ENCODE measurements at regions not wholly inside any gene's neighbourhood (a gene's known extent, or its start where the extent isn't known, plus 50 kb on each side); places are given as distances from the start of the nearest gene placed in this dataset.
"Not testable (repeated sequence)": the region's sequence is repeated elsewhere in the genome, so short reads cannot be mapped to it uniquely, and the experiment has no call there.

DNA sequence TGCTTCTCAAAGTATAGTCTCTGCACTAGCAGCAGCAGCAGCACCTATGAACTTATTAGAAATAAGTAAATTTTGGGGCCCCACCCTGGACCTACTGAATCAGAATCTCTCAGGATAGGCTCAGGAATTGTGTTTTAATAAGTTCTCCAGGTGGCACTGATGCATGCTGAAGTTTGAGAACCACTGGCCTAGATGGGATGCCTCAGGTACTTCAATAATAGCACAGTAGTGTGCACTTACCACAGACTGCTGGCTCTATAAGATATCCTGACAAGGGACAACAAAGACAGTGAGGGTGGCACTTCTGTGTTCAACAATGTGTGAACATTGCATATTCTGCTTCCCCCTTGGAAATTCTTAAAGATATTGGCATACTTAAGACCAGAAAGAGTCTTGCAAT, 64.7 kb upstream of the HABP2 start:
- H2AFZ ChIP-seq (ENCODE audit: low read length): no peak overlapping the region
- H3K4me1 ChIP-seq (ENCODE audit: low read length): no peaks in the 10 kb centered on the region
- H3K36me3 ChIP-seq (replicated peaks; ENCODE audit: insufficient read depth, low read length): no peaks in the 10 kb centered on the region
- no peaks in the 10 kb centered on the region for H4K20me1 ChIP-seq (ENCODE audit: insufficient read depth, low read length)
- no peaks in the 10 kb centered on the region for H3K9me3 ChIP-seq (replicated peaks; ENCODE audit: insufficient read depth, low read length)
- no peaks in the 10 kb centered on the region for H3K79me2 ChIP-seq (ENCODE audit: low read length)
- no peaks in the 10 kb centered on the region for H3F3A ChIP-seq (ENCODE audit: insufficient read depth, low read length)
- DNase-seq: no peak
- no peak overlapping the region for H3K27ac ChIP-seq (ENCODE audit: low read length)
- no peak overlapping the region for H3K4me2 ChIP-seq (ENCODE audit: low read depth, low read length)
- no peaks in the 10 kb centered on the region for H3K27me3 ChIP-seq (replicated peaks; ENCODE audit: insufficient read depth, low read length)
- no peak for TF ChIP-seq EZH2 (optimal IDR thresholded peaks at IDR 0.05; ENCODE audit: low read depth, low read length)
- TF ChIP-seq EZH2phosphoT487 (IDR thresholded peaks at IDR 0.05; ENCODE audit: low read length): no peak
- TF ChIP-seq, protein P1, sequence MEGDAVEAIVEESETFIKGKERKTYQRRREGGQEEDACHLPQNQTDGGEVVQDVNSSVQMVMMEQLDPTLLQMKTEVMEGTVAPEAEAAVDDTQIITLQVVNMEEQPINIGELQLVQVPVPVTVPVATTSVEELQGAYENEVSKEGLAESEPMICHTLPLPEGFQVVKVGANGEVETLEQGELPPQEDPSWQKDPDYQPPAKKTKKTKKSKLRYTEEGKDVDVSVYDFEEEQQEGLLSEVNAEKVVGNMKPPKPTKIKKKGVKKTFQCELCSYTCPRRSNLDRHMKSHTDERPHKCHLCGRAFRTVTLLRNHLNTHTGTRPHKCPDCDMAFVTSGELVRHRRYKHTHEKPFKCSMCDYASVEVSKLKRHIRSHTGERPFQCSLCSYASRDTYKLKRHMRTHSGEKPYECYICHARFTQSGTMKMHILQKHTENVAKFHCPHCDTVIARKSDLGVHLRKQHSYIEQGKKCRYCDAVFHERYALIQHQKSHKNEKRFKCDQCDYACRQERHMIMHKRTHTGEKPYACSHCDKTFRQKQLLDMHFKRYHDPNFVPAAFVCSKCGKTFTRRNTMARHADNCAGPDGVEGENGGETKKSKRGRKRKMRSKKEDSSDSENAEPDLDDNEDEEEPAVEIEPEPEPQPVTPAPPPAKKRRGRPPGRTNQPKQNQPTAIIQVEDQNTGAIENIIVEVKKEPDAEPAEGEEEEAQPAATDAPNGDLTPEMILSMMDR (IDR thresholded peaks at IDR 0.05; ENCODE audit: low read length): no peak
- H3K9ac ChIP-seq (ENCODE audit: low read length): no peak overlapping the region
- no peak overlapping the region for H3K4me3 ChIP-seq (ENCODE audit: low read length)
- no peaks in the 10 kb centered on the region for H3K9me2 ChIP-seq (replicated peaks; ENCODE audit: insufficient read depth, low read length)

DNA sequence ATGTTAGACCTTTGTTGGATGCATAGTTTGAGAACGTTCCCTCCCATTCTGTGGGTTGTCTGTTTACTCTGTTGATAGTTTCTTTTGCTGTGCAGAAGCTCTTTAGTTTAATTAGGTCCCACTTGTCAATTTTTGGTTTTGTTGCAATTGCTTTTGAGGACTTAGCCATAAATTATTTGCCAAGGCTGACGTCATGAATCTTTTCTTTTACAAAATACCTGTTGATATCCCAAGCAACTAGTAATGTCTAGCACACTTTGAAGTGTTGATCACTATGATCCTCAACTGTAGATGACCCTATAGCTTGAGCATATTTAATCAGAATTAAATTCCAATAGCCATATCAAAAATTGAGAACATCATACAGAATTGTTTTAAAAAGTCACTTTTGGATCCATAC, 63.3 kb upstream of the HABP2 start:
- not testable (repeated sequence) for H3K36me3 ChIP-seq (replicated peaks; ENCODE audit: insufficient read depth, low read length); H3F3A ChIP-seq (ENCODE audit: insufficient read depth, low read length); H2AFZ ChIP-seq (ENCODE audit: low read length); H3K27ac ChIP-seq (ENCODE audit: low read length); H3K9me3 ChIP-seq (replicated peaks; ENCODE audit: insufficient read depth, low read length); DNase-seq; H3K9ac ChIP-seq (ENCODE audit: low read length); H4K20me1 ChIP-seq (ENCODE audit: insufficient read depth, low read length); H3K4me1 ChIP-seq (ENCODE audit: low read length); H3K79me2 ChIP-seq (ENCODE audit: low read length); H3K9me2 ChIP-seq (replicated peaks; ENCODE audit: insufficient read depth, low read length); H3K4me3 ChIP-seq (ENCODE audit: low read length); H3K4me2 ChIP-seq (ENCODE audit: low read depth, low read length); H3K27me3 ChIP-seq (replicated peaks; ENCODE audit: insufficient read depth, low read length)

DNA sequence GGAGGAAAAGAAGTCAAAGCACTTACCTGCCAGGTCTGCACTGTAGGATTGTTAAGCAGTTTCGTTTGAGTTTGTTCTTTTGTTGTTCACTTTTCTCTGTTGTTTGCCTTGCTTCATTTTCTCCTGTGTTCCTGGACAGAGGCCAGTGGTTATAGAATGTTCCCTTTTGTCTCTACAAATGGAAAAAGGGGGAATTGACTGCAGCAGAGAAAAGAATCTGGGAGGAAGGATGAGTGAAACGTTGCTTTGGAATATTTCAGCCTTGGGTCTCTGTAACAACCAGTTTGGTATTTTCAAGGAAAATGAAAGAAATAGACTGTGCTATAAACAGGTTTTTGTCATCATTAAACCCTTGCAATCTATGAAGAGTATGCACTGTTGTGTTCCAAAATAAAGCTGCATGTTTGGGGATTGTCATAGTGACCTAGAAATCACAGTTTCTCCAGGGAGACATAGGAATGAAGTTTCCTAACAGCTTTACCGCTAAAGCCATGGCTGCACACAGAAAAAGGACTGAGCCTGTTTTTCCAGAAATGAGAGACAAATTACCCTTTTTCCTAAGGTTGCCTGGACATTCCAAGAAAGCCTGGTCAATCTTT, 60.8 kb upstream of the HABP2 start:
- H3K4me3 ChIP-seq (ENCODE audit: low read length): no peak overlapping the region
- no peaks in the 10 kb centered on the region for H3K4me1 ChIP-seq (ENCODE audit: low read length)
- no peak overlapping the region for H3K4me2 ChIP-seq (ENCODE audit: low read depth, low read length)
- H3K36me3 ChIP-seq (replicated peaks; ENCODE audit: insufficient read depth, low read length): no peaks in the 10 kb centered on the region
- no peaks in the 10 kb centered on the region for H3F3A ChIP-seq (ENCODE audit: insufficient read depth, low read length)
- H4K20me1 ChIP-seq (ENCODE audit: insufficient read depth, low read length): no peaks in the 10 kb centered on the region
- no peak for TF ChIP-seq EZH2 (optimal IDR thresholded peaks at IDR 0.05; ENCODE audit: low read depth, low read length)
- no peak for TF ChIP-seq EZH2phosphoT487 (IDR thresholded peaks at IDR 0.05; ENCODE audit: low read length)
- TF ChIP-seq, protein P1 (IDR thresholded peaks at IDR 0.05; ENCODE audit: low read length): no peak
- no peak overlapping the region for H3K27ac ChIP-seq (ENCODE audit: low read length)
- no peak overlapping the region for H3K9ac ChIP-seq (ENCODE audit: low read length)
- no peaks in the 10 kb centered on the region for H3K9me3 ChIP-seq (replicated peaks; ENCODE audit: insufficient read depth, low read length)
- H3K9me2 ChIP-seq (replicated peaks; ENCODE audit: insufficient read depth, low read length): no peaks in the 10 kb centered on the region
- H3K27me3 ChIP-seq (replicated peaks; ENCODE audit: insufficient read depth, low read length): no peaks in the 10 kb centered on the region
- no peak for DNase-seq
- no peaks in the 10 kb centered on the region for H3K79me2 ChIP-seq (ENCODE audit: low read length)
- H2AFZ ChIP-seq (ENCODE audit: low read length): no peak overlapping the region

DNA sequence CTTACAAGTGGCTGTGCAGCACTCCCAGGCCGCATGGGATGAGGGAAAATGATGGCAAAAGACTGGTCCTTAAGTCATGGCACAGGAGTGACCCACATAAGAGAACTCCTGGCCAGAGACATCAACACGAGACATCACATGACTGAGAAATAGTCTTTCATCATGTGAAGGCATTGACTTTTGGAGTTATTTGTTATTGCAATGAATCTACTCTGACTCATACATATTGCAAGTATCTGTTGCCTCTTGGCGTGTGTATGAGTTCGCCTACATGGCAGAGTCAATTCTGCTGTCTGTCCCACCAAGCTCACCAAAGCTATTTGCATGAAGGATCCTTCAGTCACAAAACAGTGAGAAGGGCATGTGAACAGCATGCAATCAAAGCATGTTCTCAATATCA, 59.7 kb upstream of the HABP2 start:
- Histone ChIP-seq H3K4me3 (ENCODE audit: low read length) (no peak overlapping the region), H3F3A (ENCODE audit: insufficient read depth, low read length) (no peaks in the 10 kb centered on the region), H3K27ac (ENCODE audit: low read length) (no peak overlapping the region), H2AFZ (ENCODE audit: low read length) (no peak overlapping the region), H3K9me3 (replicated peaks; ENCODE audit: insufficient read depth, low read length) (no peaks in the 10 kb centered on the region), H3K79me2 (ENCODE audit: low read length) (no peaks in the 10 kb centered on the region), H3K9ac (ENCODE audit: low read length) (no peak overlapping the region), H3K4me1 (ENCODE audit: low read length) (no peaks in the 10 kb centered on the region), H3K36me3 (replicated peaks; ENCODE audit: insufficient read depth, low read length) (no peaks in the 10 kb centered on the region), H3K9me2 (replicated peaks; ENCODE audit: insufficient read depth, low read length) (no peaks in the 10 kb centered on the region), H4K20me1 (ENCODE audit: insufficient read depth, low read length) (no peaks in the 10 kb centered on the region), H3K27me3 (replicated peaks; ENCODE audit: insufficient read depth, low read length) (no peaks in the 10 kb centered on the region), H3K4me2 (ENCODE audit: low read depth, low read length) (no peak overlapping the region)
- TF ChIP-seq, protein P1 (IDR thresholded peaks at IDR 0.05; ENCODE audit: low read length): no peak
- TF ChIP-seq EZH2phosphoT487 (IDR thresholded peaks at IDR 0.05; ENCODE audit: low read length) (no peak), EZH2 (optimal IDR thresholded peaks at IDR 0.05; ENCODE audit: low read depth, low read length) (no peak)
- DNase-seq: no peak

All from MM.1S (cell line).